Body of pancreas (tissue), 4 donors: ENCODE measurements at regions not wholly inside any gene's neighbourhood (a gene's known extent, or its start where the extent isn't known, plus 50 kb on each side); places are given as distances from the start of the nearest gene placed in this dataset.

Experiments used
- POLR2A ChIP-seq, 3 donors: fragments of 450-650 bp; IDR thresholded peaks; one replicate each; pipeline ENCODE4 v1.6.1; 2016; ENCODE audit warnings: antibody characterized with exemption in 3 of 3, mild to moderate bottlenecking in 2 of 3
- TF ChIP-seq, protein P1 (sequence below), 7 experiments: fragments of 450-650 bp in 4 of 7; fragments of 200-600 bp in 3 of 7; sonication (generic) in 3 of 7; IDR thresholded peaks; one replicate each; pipeline ENCODE4 v1.5.1; 2016 to 2019; ENCODE audit warnings: antibody characterized with exemption in 7 of 7

- TF ChIP-seq POLR2A (IDR thresholded peaks at IDR 0.05), result no peak
- TF ChIP-seq, protein P1, sequence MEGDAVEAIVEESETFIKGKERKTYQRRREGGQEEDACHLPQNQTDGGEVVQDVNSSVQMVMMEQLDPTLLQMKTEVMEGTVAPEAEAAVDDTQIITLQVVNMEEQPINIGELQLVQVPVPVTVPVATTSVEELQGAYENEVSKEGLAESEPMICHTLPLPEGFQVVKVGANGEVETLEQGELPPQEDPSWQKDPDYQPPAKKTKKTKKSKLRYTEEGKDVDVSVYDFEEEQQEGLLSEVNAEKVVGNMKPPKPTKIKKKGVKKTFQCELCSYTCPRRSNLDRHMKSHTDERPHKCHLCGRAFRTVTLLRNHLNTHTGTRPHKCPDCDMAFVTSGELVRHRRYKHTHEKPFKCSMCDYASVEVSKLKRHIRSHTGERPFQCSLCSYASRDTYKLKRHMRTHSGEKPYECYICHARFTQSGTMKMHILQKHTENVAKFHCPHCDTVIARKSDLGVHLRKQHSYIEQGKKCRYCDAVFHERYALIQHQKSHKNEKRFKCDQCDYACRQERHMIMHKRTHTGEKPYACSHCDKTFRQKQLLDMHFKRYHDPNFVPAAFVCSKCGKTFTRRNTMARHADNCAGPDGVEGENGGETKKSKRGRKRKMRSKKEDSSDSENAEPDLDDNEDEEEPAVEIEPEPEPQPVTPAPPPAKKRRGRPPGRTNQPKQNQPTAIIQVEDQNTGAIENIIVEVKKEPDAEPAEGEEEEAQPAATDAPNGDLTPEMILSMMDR (IDR thresholded peaks at IDR 0.05), result no peak
These were observed 129.8 kb upstream of the CACNA1E start for GRCh38 chr1:181353526-181353925.
